ENCODE measurements at regions not wholly inside any gene's neighbourhood (a gene's known extent, or its start where the extent isn't known, plus 50 kb on each side); places are given as distances from the start of the nearest gene placed in this dataset.

- Histone ChIP-seq H3K9me3 (ENCODE audit: control insufficient read depth in 1 of 2, insufficient read depth in 1 of 2, low read depth in 1 of 2, low read length in 2 of 2) (no peaks in the 10 kb centered on the region), H3K4me1 (ENCODE audit: control insufficient read depth in 1 of 2, insufficient read depth in 2 of 2, low read length in 2 of 2) (no peaks in the 10 kb centered on the region), H3K9ac (ENCODE audit: low read length) (no peak overlapping the region), H3K79me2 (ENCODE audit: insufficient read depth, low read length) (no peaks in the 10 kb centered on the region), H3K27ac (ENCODE audit: low read depth, low read length) (no peak overlapping the region), H3K27me3 (ENCODE audit: insufficient read depth, low read length) (no peaks in the 10 kb centered on the region), H3K4me2 (ENCODE audit: low read length) (no peak overlapping the region), H2AFZ (ENCODE audit: low read depth, low read length, poor library complexity, severe bottlenecking) (no peak overlapping the region), H3K9me2 (ENCODE audit: insufficient read depth) (no peaks in the 10 kb centered on the region), H4K20me1 (ENCODE audit: insufficient read depth) (no peaks in the 10 kb centered on the region), H3K4me3 (replicated peaks in 1 of 2; ENCODE audit: low read depth in 1 of 2, low read length in 2 of 2) (no peak overlapping the region), H3K36me3 (ENCODE audit: control insufficient read depth in 1 of 2, insufficient read depth in 2 of 2, low read length in 2 of 2) (no peaks in the 10 kb centered on the region)
- TF ChIP-seq CBX3 (IDR thresholded peaks at IDR 0.05; ENCODE audit: low read depth) = no peak
- no peak for TF ChIP-seq ZFX (IDR thresholded peaks at IDR 0.05)
- TF ChIP-seq SP1 (IDR thresholded peaks at IDR 0.05; ENCODE audit: low read depth) = no peak
- no peak for TF ChIP-seq FOSL1 (IDR thresholded peaks at IDR 0.05; ENCODE audit: low read depth)
- TF ChIP-seq POLR2A (IDR thresholded peaks at IDR 0.05; ENCODE audit: borderline replicate concordance, extremely low read depth, insufficient read depth, insufficient read length) = no peak
- no peak for TF ChIP-seq JUND (IDR thresholded peaks at IDR 0.05)
- TF ChIP-seq RAD21 (IDR thresholded peaks at IDR 0.05; ENCODE audit: low read depth) = no peak
- no peak for TF ChIP-seq ZNF274 (IDR thresholded peaks at IDR 0.05; ENCODE audit: low read depth, low read length)
- TF ChIP-seq POLR2AphosphoS5 (IDR thresholded peaks at IDR 0.05; ENCODE audit: low read depth, low read length) = no peak
- ChIA-PET CTCF (interaction anchor here (1.4 kb wide), 1 partner anchor 32 kb away, joined by 3 read pairs; no protein-coding TSS in a partner anchor), POLR2A (no interaction called here), RAD21 (ENCODE audit: low non-redundant PET in 1 of 2, low total read pairs in 2 of 2, uncharacterized antibody in 2 of 2, unreplicated experiment in 2 of 2) (no interaction called here)
- intact Hi-C loops (cut with micrococcal nuclease) = no loop called here
- BruUV-seq (replicated peaks) = no TSS peak
- DNase-seq (ENCODE audit: low read depth, low spot score) (no peak), ATAC-seq (no peak)
These were observed 85.3 kb upstream of the MBIP start for GRCh38 chr14:36405589-36406274.

GRCh38 chr14:36402867-36403266 is 82.4 kb upstream of the MBIP start:
- H4K20me1 ChIP-seq (ENCODE audit: insufficient read depth) = no peaks in the 10 kb centered on the region
- no peaks in the 10 kb centered on the region for H3K4me1 ChIP-seq (ENCODE audit: control insufficient read depth in 1 of 2, insufficient read depth in 2 of 2, low read length in 2 of 2)
- no peak overlapping the region for H3K4me3 ChIP-seq (replicated peaks in 1 of 2; ENCODE audit: low read depth in 1 of 2, low read length in 2 of 2)
- intact Hi-C loops (cut with micrococcal nuclease) = no loop called here
- no peak for ATAC-seq
- no peaks in the 10 kb centered on the region for H3K27me3 ChIP-seq (ENCODE audit: insufficient read depth, low read length)
- no peak overlapping the region for H3K4me2 ChIP-seq (ENCODE audit: low read length)
- H3K36me3 ChIP-seq (ENCODE audit: control insufficient read depth in 1 of 2, insufficient read depth in 2 of 2, low read length in 2 of 2) = no peaks in the 10 kb centered on the region
- DNase-seq (ENCODE audit: low read depth, low spot score) = no peak
- no peaks in the 10 kb centered on the region for H3K79me2 ChIP-seq (ENCODE audit: insufficient read depth, low read length)
- H3K27ac ChIP-seq (ENCODE audit: low read depth, low read length) = no peak overlapping the region
- BruUV-seq (replicated peaks) = no TSS peak
- POLR2A ChIA-PET = no interaction called here
- no peaks in the 10 kb centered on the region for H3K9me3 ChIP-seq (ENCODE audit: control insufficient read depth in 1 of 2, insufficient read depth in 1 of 2, low read depth in 1 of 2, low read length in 2 of 2)
- RAD21 ChIA-PET (ENCODE audit: low non-redundant PET in 1 of 2, low total read pairs in 2 of 2, uncharacterized antibody in 2 of 2, unreplicated experiment in 2 of 2) = no interaction called here
- H3K9me2 ChIP-seq (ENCODE audit: insufficient read depth) = no peaks in the 10 kb centered on the region
- CTCF ChIA-PET = no interaction called here
- no peak overlapping the region for H3K9ac ChIP-seq (ENCODE audit: low read length)
- no peak overlapping the region for H2AFZ ChIP-seq (ENCODE audit: low read depth, low read length, poor library complexity, severe bottlenecking)
- no peak for TF ChIP-seq RAD21 (IDR thresholded peaks at IDR 0.05; ENCODE audit: low read depth)
- TF ChIP-seq EZH2 (IDR thresholded peaks at IDR 0.05) = no peak
- TF ChIP-seq REST (IDR thresholded peaks at IDR 0.05; ENCODE audit: low read depth) = no peak
- TF ChIP-seq FOSL1 (IDR thresholded peaks at IDR 0.05; ENCODE audit: low read depth) = no peak
- TF ChIP-seq SP1 (IDR thresholded peaks at IDR 0.05; ENCODE audit: low read depth) = no peak
- no peak for TF ChIP-seq EGR1 (IDR thresholded peaks at IDR 0.05; ENCODE audit: low read depth)

Measured in HCT116 (cell line).